GM20000 (cell line): ENCODE measurements at regions not wholly inside any gene's neighbourhood (a gene's known extent, or its start where the extent isn't known, plus 50 kb on each side); places are given as distances from the start of the nearest gene placed in this dataset.

Source experiments
- DNase-seq: peaks from one replicate; pipeline ENCODE4 v3.0.0; 2012; ENCODE audit warnings: low spot score
- TF ChIP-seq, protein P1 (sequence below): IDR thresholded peaks from 2 replicates; pipeline ENCODE4 v1.5.1; 2012; ENCODE audit warnings: mild to moderate bottlenecking, control low read depth; ENCODE audit errors: extremely low read depth, missing control alignments

DNA sequence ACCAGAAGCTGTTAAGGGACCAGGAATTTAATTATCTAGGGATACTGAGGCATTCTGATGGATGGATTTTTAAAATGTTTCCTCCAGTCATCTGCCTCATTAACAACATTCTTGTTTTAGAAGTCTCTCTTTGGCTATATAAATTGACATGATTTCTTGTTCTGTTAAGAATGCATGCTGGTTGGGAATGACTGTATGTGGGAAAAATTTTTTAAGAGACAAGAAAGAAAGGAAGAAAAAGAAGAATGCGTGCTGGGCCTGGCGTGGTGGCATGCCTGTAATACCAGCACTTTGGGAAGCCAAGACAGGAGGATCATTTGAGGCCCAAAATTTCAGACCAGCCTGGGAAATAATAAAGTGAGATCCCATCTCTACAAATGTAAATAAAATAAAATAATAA, 203.6 kb downstream of the GJA1 start:
- TF ChIP-seq, protein P1, sequence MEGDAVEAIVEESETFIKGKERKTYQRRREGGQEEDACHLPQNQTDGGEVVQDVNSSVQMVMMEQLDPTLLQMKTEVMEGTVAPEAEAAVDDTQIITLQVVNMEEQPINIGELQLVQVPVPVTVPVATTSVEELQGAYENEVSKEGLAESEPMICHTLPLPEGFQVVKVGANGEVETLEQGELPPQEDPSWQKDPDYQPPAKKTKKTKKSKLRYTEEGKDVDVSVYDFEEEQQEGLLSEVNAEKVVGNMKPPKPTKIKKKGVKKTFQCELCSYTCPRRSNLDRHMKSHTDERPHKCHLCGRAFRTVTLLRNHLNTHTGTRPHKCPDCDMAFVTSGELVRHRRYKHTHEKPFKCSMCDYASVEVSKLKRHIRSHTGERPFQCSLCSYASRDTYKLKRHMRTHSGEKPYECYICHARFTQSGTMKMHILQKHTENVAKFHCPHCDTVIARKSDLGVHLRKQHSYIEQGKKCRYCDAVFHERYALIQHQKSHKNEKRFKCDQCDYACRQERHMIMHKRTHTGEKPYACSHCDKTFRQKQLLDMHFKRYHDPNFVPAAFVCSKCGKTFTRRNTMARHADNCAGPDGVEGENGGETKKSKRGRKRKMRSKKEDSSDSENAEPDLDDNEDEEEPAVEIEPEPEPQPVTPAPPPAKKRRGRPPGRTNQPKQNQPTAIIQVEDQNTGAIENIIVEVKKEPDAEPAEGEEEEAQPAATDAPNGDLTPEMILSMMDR, result no peak
- no peak for DNase-seq

GRCh38 chr6:121641158-121641557, 205.7 kb downstream of the GJA1 start:
- no peak for DNase-seq
- TF ChIP-seq, protein P1, result no peak

DNA sequence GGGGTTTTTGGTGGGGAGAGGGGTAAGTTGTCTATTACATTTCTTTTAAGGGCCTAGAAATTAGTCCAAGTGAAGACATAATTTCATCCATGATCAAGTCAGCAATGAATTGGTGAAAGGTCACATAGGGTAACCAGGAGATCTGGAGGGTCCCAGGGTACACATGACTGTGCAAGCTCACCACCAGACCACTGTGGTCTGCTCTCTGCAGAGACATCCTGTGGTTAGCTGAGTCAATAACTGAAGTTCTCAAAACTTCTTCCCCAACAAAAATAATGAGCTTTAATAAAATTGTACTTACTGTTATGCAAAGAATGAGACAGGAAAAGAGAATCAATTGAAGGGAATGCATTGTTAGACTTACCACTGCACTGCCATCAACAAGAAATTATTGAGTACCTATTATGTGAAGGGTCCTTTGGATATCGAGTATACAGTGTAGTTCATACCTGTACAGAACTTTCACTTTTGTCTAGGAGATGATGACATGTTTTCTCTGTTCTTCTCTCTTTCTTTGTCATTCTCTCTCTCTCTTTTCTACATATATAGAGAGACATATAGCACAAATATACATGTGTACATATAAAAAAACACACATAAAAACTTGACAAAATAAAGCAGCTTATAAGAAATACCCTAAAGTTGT, 209.8 kb downstream of the GJA1 start:
- DNase-seq, result no peak
- TF ChIP-seq, protein P1, result no peak

- no peak for DNase-seq
- TF ChIP-seq, protein P1, result no peak
Measured at GRCh38 chr6:121647905-121648304, 212.5 kb downstream of the GJA1 start.

GRCh38 chr6:121649951-121650350, 214.5 kb downstream of the GJA1 start:
- DNase-seq, result no peak
- TF ChIP-seq, protein P1, result no peak

- TF ChIP-seq, protein P1, result no peak
- DNase-seq, result no peak
Measured at GRCh38 chr6:121651420-121651819, 216.0 kb downstream of the GJA1 start.

- no peak for DNase-seq
- TF ChIP-seq, protein P1, result no peak
Measured at GRCh38 chr6:121652223-121652622, 216.8 kb downstream of the GJA1 start.
